Right lobe of liver (tissue), 4 donors: ENCODE measurements at regions not wholly inside any gene's neighbourhood (a gene's known extent, or its start where the extent isn't known, plus 50 kb on each side); places are given as distances from the start of the nearest gene placed in this dataset.

ENCODE experiments used
- CTCF ChIP-seq, 4 donors: fragments of 200-600 bp in 3 of 4; fragments of 450-650 bp in 1 of 4; IDR thresholded peaks; one replicate each; pipeline versions ENCODE4 v1.5.1 to v1.8.0; 2016 to 2022; ENCODE audit warnings: antibody characterized with exemption in 4 of 4, mild to moderate bottlenecking in 2 of 4
- POLR2A ChIP-seq: fragments of 450-650 bp; IDR thresholded peaks from one replicate; pipeline ENCODE4 v1.6.1; 2017; ENCODE audit warnings: antibody characterized with exemption, mild to moderate bottlenecking
- donor health status: DM: no; HTN: no; CAD: no.
- donor health status: DM: no; HTN: no; CAD: no.
- donor health status: DM: no; HTN: yes; CAD: no.

- TF ChIP-seq CTCF (IDR thresholded peaks at IDR 0.05) (no peak), POLR2A (no peak)
Measured at GRCh38 chr6:71197267-71197666, 91.3 kb upstream of the OGFRL1 start.
